H9 (cell line): ENCODE measurements at regions not wholly inside any gene's neighbourhood (a gene's known extent, or its start where the extent isn't known, plus 50 kb on each side); places are given as distances from the start of the nearest gene placed in this dataset.

Source experiments
- DNase-seq: peaks from one replicate; pipeline ENCODE4 v3.0.0-alpha.2; 2017
- H2AFZ ChIP-seq: one replicate; pipeline ENCODE4 v1.6.1; 2013; ENCODE audit warnings: mild to moderate bottlenecking, low read length, control low read depth, moderate library complexity
- H2AK5ac ChIP-seq: 2 replicates; pipeline ENCODE4 v1.6.1; 2013; ENCODE audit warnings: low read length, control low read depth, mixed read lengths; ENCODE audit not compliant: insufficient read length
- H2BK120ac ChIP-seq: one replicate; pipeline ENCODE4 v1.6.1; 2013; ENCODE audit warnings: low read depth, mild to moderate bottlenecking, low read length, control low read depth, inconsistent platforms; ENCODE audit not compliant: poor library complexity, severe bottlenecking
- H2BK12ac ChIP-seq: 2 replicates; pipeline ENCODE4 v1.6.1; 2013; ENCODE audit warnings: low read length, control low read depth, mixed read lengths, low read depth; ENCODE audit not compliant: insufficient read length
- H2BK15ac ChIP-seq: 2 replicates; pipeline ENCODE4 v1.6.1; 2013; ENCODE audit warnings: low read depth, low read length, control low read depth
- H2BK20ac ChIP-seq: one replicate; pipeline ENCODE4 v1.6.1; 2013; ENCODE audit warnings: low read depth, mild to moderate bottlenecking, low read length, control low read depth, inconsistent platforms; ENCODE audit not compliant: poor library complexity, severe bottlenecking
- H2BK5ac ChIP-seq: 2 replicates; pipeline ENCODE4 v1.6.1; 2013; ENCODE audit warnings: low read length, control low read depth, mixed read lengths; ENCODE audit not compliant: insufficient read length
- H3K14ac ChIP-seq: 2 replicates; pipeline ENCODE4 v1.6.1; 2013; ENCODE audit warnings: low read length, control low read depth; ENCODE audit not compliant: insufficient read depth
- H3K18ac ChIP-seq: 2 replicates; pipeline ENCODE4 v1.6.1; 2013; ENCODE audit warnings: low read depth, mild to moderate bottlenecking, mixed read lengths, low read length, control low read depth; ENCODE audit not compliant: insufficient read length
- H3K23ac ChIP-seq: 2 replicates; pipeline ENCODE4 v1.6.1; 2013; ENCODE audit warnings: low read length, control low read depth, mixed read lengths, low read depth; ENCODE audit not compliant: insufficient read length
- H3K23me2 ChIP-seq: 2 replicates; pipeline ENCODE4 v1.6.1; 2013; ENCODE audit warnings: low read depth, mild to moderate bottlenecking, mixed read lengths, low read length, control low read depth; ENCODE audit not compliant: insufficient read length, poor library complexity, severe bottlenecking
- H3K27ac ChIP-seq: 2 replicates; pipeline ENCODE4 v1.5.1; 2013; ENCODE audit warnings: low read length, control low read depth, mixed read lengths, low read depth; ENCODE audit not compliant: insufficient read length
- H3K27me3 ChIP-seq: 2 replicates; pipeline ENCODE4 v1.6.1; 2013; ENCODE audit warnings: low read length, control low read depth, inconsistent platforms; ENCODE audit not compliant: insufficient read depth
- H3K4ac ChIP-seq: 2 replicates; pipeline ENCODE4 v1.6.1; 2013; ENCODE audit warnings: low read depth, mild to moderate bottlenecking, control low read depth, inconsistent platforms, low read length, moderate library complexity
- H3K4me1 ChIP-seq: 2 replicates; pipeline ENCODE4 v1.6.1; 2013; ENCODE audit warnings: low read length, control low read depth, inconsistent platforms; ENCODE audit not compliant: insufficient read depth
- H3K4me2 ChIP-seq: 2 replicates; pipeline ENCODE4 v1.6.1; 2013; ENCODE audit warnings: low read length, control low read depth, mixed read lengths; ENCODE audit not compliant: insufficient read length, insufficient read depth
- H3K56ac ChIP-seq: 2 replicates; pipeline ENCODE4 v1.6.1; 2013; ENCODE audit warnings: low read depth, mild to moderate bottlenecking, mixed read lengths, low read length, control low read depth; ENCODE audit not compliant: insufficient read length
- H3K79me1 ChIP-seq: 2 replicates; pipeline ENCODE4 v1.6.1; 2013; ENCODE audit warnings: low read depth, mild to moderate bottlenecking, moderate library complexity, low read length, control low read depth, inconsistent platforms; ENCODE audit not compliant: insufficient read depth, poor library complexity, severe bottlenecking
- H3K79me2 ChIP-seq: 2 replicates; pipeline ENCODE4 v1.6.1; 2013; ENCODE audit warnings: low read length, control low read depth, inconsistent platforms; ENCODE audit not compliant: insufficient read depth
- H3K9ac ChIP-seq: 2 replicates; pipeline ENCODE4 v1.6.1; 2013; ENCODE audit warnings: low read length, control low read depth, mixed read lengths; ENCODE audit not compliant: insufficient read length; ENCODE audit errors: extremely low read depth
- H3K9me3 ChIP-seq: one replicate; pipeline ENCODE4 v1.6.1; 2013; ENCODE audit warnings: low read depth, low read length, inconsistent platforms; ENCODE audit not compliant: control insufficient read depth
- H3T11ph ChIP-seq: one replicate; pipeline ENCODE4 v1.6.1; 2013; ENCODE audit warnings: mild to moderate bottlenecking, low read length, control low read depth, inconsistent platforms
- H4K20me1 ChIP-seq: one replicate; pipeline ENCODE4 v1.6.1; 2013; ENCODE audit not compliant: control insufficient read depth, insufficient read length, insufficient read depth
- H4K5ac ChIP-seq: 2 replicates; pipeline ENCODE4 v1.6.1; 2013; ENCODE audit warnings: low read depth, mild to moderate bottlenecking, mixed read lengths, low read length, control low read depth; ENCODE audit not compliant: insufficient read length
- H4K8ac ChIP-seq: replicated peaks from 2 replicates; pipeline ENCODE4 v1.6.1; 2013; ENCODE audit warnings: low read length, control low read depth, mixed read lengths, low read depth; ENCODE audit not compliant: insufficient read length
- H4K91ac ChIP-seq: 2 replicates; pipeline ENCODE4 v1.6.1; 2013; ENCODE audit warnings: low read depth, mild to moderate bottlenecking, moderate library complexity, mixed read lengths, low read length, control low read depth; ENCODE audit not compliant: insufficient read length
- H3K27ac Mint-ChIP-seq, 3 experiments: 2 replicates in 2 of 3; 3 replicates in 1 of 3; pipeline ENCODE4 v1.8.0; 2020 to 2021; ENCODE audit warnings: mixed read lengths in 3 of 3, mild to moderate bottlenecking in 1 of 3, moderate library complexity in 1 of 3
- H3K27me3 Mint-ChIP-seq: 2 replicates; pipeline ENCODE4 v1.8.0; 2021; ENCODE audit warnings: low read depth, mild to moderate bottlenecking, moderate library complexity, mixed read lengths
- H3K36me3 Mint-ChIP-seq, 3 experiments: 2 replicates in 2 of 3; 3 replicates in 1 of 3; pipeline ENCODE4 v1.8.0; 2020 to 2021; ENCODE audit warnings: low read depth in 3 of 3, mixed read lengths in 3 of 3; ENCODE audit not compliant: insufficient read depth in 1 of 3
- H3K4me1 Mint-ChIP-seq, 2 experiments: 2 replicates each; pipeline ENCODE4 v1.8.0; 2020; ENCODE audit warnings: mixed read lengths in 2 of 2
- H3K4me3 Mint-ChIP-seq, 2 experiments: 2 replicates in 1 of 2; 3 replicates in 1 of 2; pipeline ENCODE4 v1.8.0; 2020 to 2021; ENCODE audit warnings: mild to moderate bottlenecking in 2 of 2, mixed read lengths in 2 of 2, moderate library complexity in 1 of 2
- H3K9me3 Mint-ChIP-seq, 2 experiments: 2 replicates in 1 of 2; 3 replicates in 1 of 2; pipeline ENCODE4 v1.8.0; 2020; ENCODE audit warnings: mild to moderate bottlenecking in 2 of 2, mixed read lengths in 2 of 2, moderate library complexity in 1 of 2
- WGBS: extraction: QIAGEN DNeasy Blood & Tissue Kit; methylation state at CpG from one replicate; pipeline ENCODE4 v1.1.7; 2013; ENCODE audit warnings: missing lambda C conversion rate, low lambda C conversion rate, mixed read lengths; ENCODE audit not compliant: insufficient read length; ENCODE audit errors: extremely low coverage; 5-methylcytosine and 5-hydroxymethylcytosine counted together
- TF ChIP-seq, protein P1 (sequence below): fragments of 200-600 bp; sonication (generic); conservative IDR thresholded peaks from 3 replicates; pipeline ENCODE4 v1.8.0; 2021; ENCODE audit warnings: antibody characterized with exemption, mild to moderate bottlenecking

DNA sequence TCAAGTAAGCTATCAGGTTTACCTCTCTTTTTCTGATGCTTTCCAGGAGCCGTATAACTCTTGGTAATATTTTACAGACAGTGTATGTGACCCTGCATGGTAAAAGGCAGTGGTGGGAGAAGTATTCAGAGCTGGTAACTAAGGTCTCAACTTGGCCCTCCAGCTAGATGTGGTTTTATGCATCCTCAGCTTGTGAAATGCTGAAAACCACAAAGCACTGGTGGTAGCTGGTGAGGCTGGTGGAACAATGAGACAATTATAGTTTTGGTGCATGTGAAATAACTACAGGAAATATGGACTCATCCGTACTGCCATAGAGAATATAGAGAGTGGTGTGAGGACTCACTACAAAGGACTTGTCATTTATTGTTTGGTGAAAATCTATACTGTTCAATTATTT is 383.0 kb upstream of the PCDH15 start:
- TF ChIP-seq, protein P1, sequence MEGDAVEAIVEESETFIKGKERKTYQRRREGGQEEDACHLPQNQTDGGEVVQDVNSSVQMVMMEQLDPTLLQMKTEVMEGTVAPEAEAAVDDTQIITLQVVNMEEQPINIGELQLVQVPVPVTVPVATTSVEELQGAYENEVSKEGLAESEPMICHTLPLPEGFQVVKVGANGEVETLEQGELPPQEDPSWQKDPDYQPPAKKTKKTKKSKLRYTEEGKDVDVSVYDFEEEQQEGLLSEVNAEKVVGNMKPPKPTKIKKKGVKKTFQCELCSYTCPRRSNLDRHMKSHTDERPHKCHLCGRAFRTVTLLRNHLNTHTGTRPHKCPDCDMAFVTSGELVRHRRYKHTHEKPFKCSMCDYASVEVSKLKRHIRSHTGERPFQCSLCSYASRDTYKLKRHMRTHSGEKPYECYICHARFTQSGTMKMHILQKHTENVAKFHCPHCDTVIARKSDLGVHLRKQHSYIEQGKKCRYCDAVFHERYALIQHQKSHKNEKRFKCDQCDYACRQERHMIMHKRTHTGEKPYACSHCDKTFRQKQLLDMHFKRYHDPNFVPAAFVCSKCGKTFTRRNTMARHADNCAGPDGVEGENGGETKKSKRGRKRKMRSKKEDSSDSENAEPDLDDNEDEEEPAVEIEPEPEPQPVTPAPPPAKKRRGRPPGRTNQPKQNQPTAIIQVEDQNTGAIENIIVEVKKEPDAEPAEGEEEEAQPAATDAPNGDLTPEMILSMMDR = no peak
- no peak overlapping the region for H3K4me3 Mint-ChIP-seq
- H3K36me3 Mint-ChIP-seq = peaks cover 3 to 9% (median 7%) of the 10 kb centered on the region in 3 experiments; a peak in 5 of 7 replicates
- Histone ChIP-seq H3K79me2 (no peaks in the 10 kb centered on the region), H4K5ac (no peak overlapping the region), H3K23ac (no peak overlapping the region), H3K4me1 (no peaks in the 10 kb centered on the region), H3K9ac (no peak overlapping the region), H3K14ac (no peak overlapping the region), H3K56ac (no peak overlapping the region), H3K23me2 (no peaks in the 10 kb centered on the region), H3K18ac (no peak overlapping the region), H2BK120ac (no peak overlapping the region), H4K20me1 (no peaks in the 10 kb centered on the region), H2BK20ac (no peak overlapping the region), H4K91ac (no peak overlapping the region), H2BK5ac (no peak overlapping the region), H3K79me1 (no peaks in the 10 kb centered on the region), H2BK12ac (no peak overlapping the region), H3K27me3 (no peaks in the 10 kb centered on the region), H4K8ac (no peak overlapping the region), H3K27ac (no peak overlapping the region), H2AFZ (no peak overlapping the region), H2BK15ac (no peak overlapping the region), H2AK5ac (no peak overlapping the region), H3K4ac (no peak overlapping the region), H3T11ph (no peak overlapping the region), H3K4me2 (no peak overlapping the region), H3K9me3 (no peaks in the 10 kb centered on the region)
- no peak overlapping the region for H3K27ac Mint-ChIP-seq
- peaks cover 6 to 7% of the 10 kb centered on the region in 2 experiments; a peak in 4 of 5 replicates for H3K9me3 Mint-ChIP-seq
- no peak for DNase-seq
- WGBS = no CpG with 5 or more reads among the region's 2 CpGs
- H3K4me1 Mint-ChIP-seq = no peaks in the 10 kb centered on the region
- no peaks in the 10 kb centered on the region for H3K27me3 Mint-ChIP-seq
